ENCODE measurements at regions not wholly inside any gene's neighbourhood (a gene's known extent, or its start where the extent isn't known, plus 50 kb on each side); places are given as distances from the start of the nearest gene placed in this dataset.

- no peak for TF ChIP-seq HMGA2 (CRISPR knock-in tag; IDR thresholded peaks at IDR 0.05)
- no peak for TF ChIP-seq PRRX2 (CRISPR knock-in tag; IDR thresholded peaks at IDR 0.05)
- TF ChIP-seq, protein P1, sequence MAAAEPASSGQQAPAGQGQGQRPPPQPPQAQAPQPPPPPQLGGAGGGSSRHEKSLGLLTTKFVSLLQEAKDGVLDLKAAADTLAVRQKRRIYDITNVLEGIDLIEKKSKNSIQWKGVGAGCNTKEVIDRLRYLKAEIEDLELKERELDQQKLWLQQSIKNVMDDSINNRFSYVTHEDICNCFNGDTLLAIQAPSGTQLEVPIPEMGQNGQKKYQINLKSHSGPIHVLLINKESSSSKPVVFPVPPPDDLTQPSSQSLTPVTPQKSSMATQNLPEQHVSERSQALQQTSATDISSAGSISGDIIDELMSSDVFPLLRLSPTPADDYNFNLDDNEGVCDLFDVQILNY (CRISPR knock-in tag; IDR thresholded peaks at IDR 0.05) = no peak
- no peak for TF ChIP-seq NR1H2 (CRISPR knock-in tag; IDR thresholded peaks at IDR 0.05)
Measured at GRCh38 chr16:86777381-86777946, 199.1 kb downstream of the FOXL1 start.
